ENCODE measurements at regions not wholly inside any gene's neighbourhood (a gene's known extent, or its start where the extent isn't known, plus 50 kb on each side); places are given as distances from the start of the nearest gene placed in this dataset.

- H3K36me3 Mint-ChIP-seq, result no peaks in the 10 kb centered on the region
- H3K4me1 ChIP-seq (ENCODE audit: control insufficient read depth in 1 of 2, extremely low read depth in 1 of 2, insufficient read depth in 2 of 2, low read length in 2 of 2), result no peaks in the 10 kb centered on the region
- H3K4me3 Mint-ChIP-seq, result no peak overlapping the region
- WGBS (ENCODE audit: insufficient coverage), result 100% methylated on average over 1 of the region's 2 CpGs
- DNase-seq (no peak), ATAC-seq (replicated peaks in 1 of 4) (no peak)
- H3K27me3 Mint-ChIP-seq, result peaks cover 3 to 14% of the 10 kb centered on the region in 2 donors
- no peaks in the 10 kb centered on the region for H3K9me3 ChIP-seq
- no peaks in the 10 kb centered on the region for H3K27me3 ChIP-seq (replicated peaks in 1 of 2; ENCODE audit: control insufficient read depth in 2 of 2, extremely low read depth in 1 of 2, insufficient read depth in 2 of 2, low read length in 1 of 2)
- H3K4me1 Mint-ChIP-seq, result no peaks in the 10 kb centered on the region
- POLR2A ChIA-PET, result interaction anchor here in 1 of 2 donors (0.5 kb wide), 1 partner anchor 9 kb away, joined by 3 read pairs; no protein-coding TSS in a partner anchor
- no peak overlapping the region for H3K27ac ChIP-seq (ENCODE audit: low read length)
- no peak overlapping the region for H3K4me3 ChIP-seq (ENCODE audit: control insufficient read depth in 1 of 2, extremely low read depth in 1 of 2, low read length in 1 of 2)
- no peaks in the 10 kb centered on the region for H3K9me3 Mint-ChIP-seq
- H3K36me3 ChIP-seq (ENCODE audit: control insufficient read depth in 2 of 2, extremely low read depth in 1 of 2, insufficient read depth in 1 of 2, low read length in 1 of 2), result no peaks in the 10 kb centered on the region
- CTCF ChIA-PET, result no interaction called here
- H3K27ac Mint-ChIP-seq, result no peak overlapping the region
Observed at GRCh38 chr9:79242489-79242888, 329.3 kb upstream of the TLE4 start.

GRCh38 chr9:79246170-79246569 is 325.6 kb upstream of the TLE4 start:
- H3K4me1 ChIP-seq (ENCODE audit: control insufficient read depth in 1 of 2, extremely low read depth in 1 of 2, insufficient read depth in 2 of 2, low read length in 2 of 2), result no peaks in the 10 kb centered on the region
- H3K4me3 Mint-ChIP-seq, result no peak overlapping the region
- no CpG with 5 or more reads among the region's 1 CpG for WGBS (ENCODE audit: insufficient coverage)
- ATAC-seq (replicated peaks in 1 of 4) (no peak), DNase-seq (no peak)
- no peaks in the 10 kb centered on the region for H3K9me3 ChIP-seq
- no peaks in the 10 kb centered on the region for H3K27me3 ChIP-seq (replicated peaks in 1 of 2; ENCODE audit: control insufficient read depth in 2 of 2, extremely low read depth in 1 of 2, insufficient read depth in 2 of 2, low read length in 1 of 2)
- POLR2A ChIA-PET, result no interaction called here
- H3K27ac Mint-ChIP-seq, result no peak overlapping the region
- no peaks in the 10 kb centered on the region for H3K9me3 Mint-ChIP-seq
- CTCF ChIA-PET, result no interaction called here
- no peaks in the 10 kb centered on the region for H3K4me1 Mint-ChIP-seq
- no peak overlapping the region for H3K27ac ChIP-seq (ENCODE audit: low read length)
- peaks cover 0 to 12% of the 10 kb centered on the region in 2 donors for H3K27me3 Mint-ChIP-seq
- no peaks in the 10 kb centered on the region for H3K36me3 ChIP-seq (ENCODE audit: control insufficient read depth in 2 of 2, extremely low read depth in 1 of 2, insufficient read depth in 1 of 2, low read length in 1 of 2)
- no peaks in the 10 kb centered on the region for H3K36me3 Mint-ChIP-seq
- H3K4me3 ChIP-seq (ENCODE audit: control insufficient read depth in 1 of 2, extremely low read depth in 1 of 2, low read length in 1 of 2), result no peak overlapping the region

GRCh38 chr9:79247021-79247420 is 324.7 kb upstream of the TLE4 start:
- no peaks in the 10 kb centered on the region for H3K4me1 ChIP-seq (ENCODE audit: control insufficient read depth in 1 of 2, extremely low read depth in 1 of 2, insufficient read depth in 2 of 2, low read length in 2 of 2)
- no peaks in the 10 kb centered on the region for H3K27me3 ChIP-seq (replicated peaks in 1 of 2; ENCODE audit: control insufficient read depth in 2 of 2, extremely low read depth in 1 of 2, insufficient read depth in 2 of 2, low read length in 1 of 2)
- no peaks in the 10 kb centered on the region for H3K9me3 ChIP-seq
- Mint-ChIP-seq H3K4me1 (no peaks in the 10 kb centered on the region), H3K27me3 (peaks cover 0 to 10% of the 10 kb centered on the region in 2 donors), H3K4me3 (no peak overlapping the region), H3K9me3 (no peaks in the 10 kb centered on the region), H3K27ac (no peak overlapping the region), H3K36me3 (no peaks in the 10 kb centered on the region)
- ChIA-PET POLR2A (no interaction called here), CTCF (no interaction called here)
- H3K36me3 ChIP-seq (ENCODE audit: control insufficient read depth in 2 of 2, extremely low read depth in 1 of 2, insufficient read depth in 1 of 2, low read length in 1 of 2), result no peaks in the 10 kb centered on the region
- no peak overlapping the region for H3K4me3 ChIP-seq (ENCODE audit: control insufficient read depth in 1 of 2, extremely low read depth in 1 of 2, low read length in 1 of 2)
- DNase-seq (no peak), ATAC-seq (replicated peaks in 1 of 4) (no peak)
- no peak overlapping the region for H3K27ac ChIP-seq (ENCODE audit: low read length)

GRCh38 chr9:79250806-79251205 is 321.0 kb upstream of the TLE4 start:
- no peak for ATAC-seq (replicated peaks in 1 of 4)

DNA sequence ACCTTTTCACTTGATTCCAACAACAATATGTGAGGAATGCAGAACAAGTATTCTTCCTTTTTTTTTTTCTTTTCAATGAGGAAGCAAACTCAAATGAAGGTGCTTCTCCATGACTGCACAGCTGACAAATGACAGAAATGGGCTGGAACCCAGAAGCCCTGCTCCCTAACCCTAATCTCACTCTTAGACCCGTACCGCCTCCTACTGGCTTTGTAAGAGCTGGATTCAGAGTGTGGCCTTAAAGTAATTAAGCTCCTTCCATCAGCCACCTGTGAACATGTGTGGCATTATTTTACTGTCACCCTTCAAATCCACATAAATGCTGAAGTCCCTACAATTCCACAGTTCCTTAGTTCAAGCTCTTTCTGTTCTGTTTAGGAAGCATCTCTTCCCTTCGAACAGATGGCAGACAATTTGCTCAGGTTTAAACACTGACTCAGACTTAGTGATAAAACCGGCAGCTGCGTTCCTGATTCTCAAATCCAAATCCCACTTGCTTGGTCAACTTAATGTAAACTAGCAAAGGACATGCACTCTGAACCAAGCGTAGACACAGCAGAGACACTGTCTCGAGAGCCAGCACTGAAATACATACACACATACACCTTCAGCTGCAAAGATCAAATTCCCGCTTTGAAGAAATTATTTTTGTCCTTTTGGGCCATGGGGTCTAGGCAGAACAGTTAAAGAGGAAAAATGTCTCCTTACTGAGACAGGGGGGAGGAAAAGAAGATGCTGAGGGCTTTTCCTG is 316.7 kb upstream of the TLE4 start:
- Histone ChIP-seq H3K4me1 (ENCODE audit: control insufficient read depth in 1 of 2, extremely low read depth in 1 of 2, insufficient read depth in 2 of 2, low read length in 2 of 2) (no peaks in the 10 kb centered on the region), H3K4me3 (ENCODE audit: control insufficient read depth in 1 of 2, extremely low read depth in 1 of 2, low read length in 1 of 2) (no peak overlapping the region), H3K9me3 (no peaks in the 10 kb centered on the region), H3K27me3 (replicated peaks in 1 of 2; ENCODE audit: control insufficient read depth in 2 of 2, extremely low read depth in 1 of 2, insufficient read depth in 2 of 2, low read length in 1 of 2) (peaks cover 3 to 15% of the 10 kb centered on the region in 2 experiments), H3K36me3 (ENCODE audit: control insufficient read depth in 2 of 2, extremely low read depth in 1 of 2, insufficient read depth in 1 of 2, low read length in 1 of 2) (no peaks in the 10 kb centered on the region), H3K27ac (ENCODE audit: low read length) (no peak overlapping the region)
- ChIA-PET CTCF (no interaction called here), POLR2A (no interaction called here)
- Mint-ChIP-seq H3K9me3 (peaks cover 0 to 1% (median 0%) of the 10 kb centered on the region in 3 donors), H3K4me1 (no peaks in the 10 kb centered on the region), H3K4me3 (no peak overlapping the region), H3K27ac (no peak overlapping the region), H3K36me3 (no peaks in the 10 kb centered on the region), H3K27me3 (peaks cover 3 to 9% of the 10 kb centered on the region in 2 donors)
- ATAC-seq (replicated peaks in 1 of 4), result no peak
- 84% methylated on average over 6 of the region's 8 CpGs for WGBS (ENCODE audit: insufficient coverage)
- no peak for DNase-seq

More at GRCh38 chr9:79250806-79251205, 321.0 kb upstream of the TLE4 start:
- no peak for DNase-seq
- Mint-ChIP-seq H3K36me3 (no peaks in the 10 kb centered on the region), H3K27me3 (peaks cover 0 to 10% of the 10 kb centered on the region in 2 donors), H3K27ac (no peak overlapping the region), H3K4me3 (no peak overlapping the region), H3K4me1 (no peaks in the 10 kb centered on the region), H3K9me3 (no peaks in the 10 kb centered on the region)
- ChIA-PET CTCF (no interaction called here), POLR2A (no interaction called here)
- Histone ChIP-seq H3K36me3 (ENCODE audit: control insufficient read depth in 2 of 2, extremely low read depth in 1 of 2, insufficient read depth in 1 of 2, low read length in 1 of 2) (no peaks in the 10 kb centered on the region), H3K9me3 (no peaks in the 10 kb centered on the region), H3K27me3 (replicated peaks in 1 of 2; ENCODE audit: control insufficient read depth in 2 of 2, extremely low read depth in 1 of 2, insufficient read depth in 2 of 2, low read length in 1 of 2) (no peaks in the 10 kb centered on the region), H3K4me1 (ENCODE audit: control insufficient read depth in 1 of 2, extremely low read depth in 1 of 2, insufficient read depth in 2 of 2, low read length in 2 of 2) (no peaks in the 10 kb centered on the region), H3K4me3 (ENCODE audit: control insufficient read depth in 1 of 2, extremely low read depth in 1 of 2, low read length in 1 of 2) (no peak overlapping the region), H3K27ac (ENCODE audit: low read length) (no peak overlapping the region)
- WGBS (ENCODE audit: insufficient coverage), result no CpG with 5 or more reads among the region's 1 CpG

DNA sequence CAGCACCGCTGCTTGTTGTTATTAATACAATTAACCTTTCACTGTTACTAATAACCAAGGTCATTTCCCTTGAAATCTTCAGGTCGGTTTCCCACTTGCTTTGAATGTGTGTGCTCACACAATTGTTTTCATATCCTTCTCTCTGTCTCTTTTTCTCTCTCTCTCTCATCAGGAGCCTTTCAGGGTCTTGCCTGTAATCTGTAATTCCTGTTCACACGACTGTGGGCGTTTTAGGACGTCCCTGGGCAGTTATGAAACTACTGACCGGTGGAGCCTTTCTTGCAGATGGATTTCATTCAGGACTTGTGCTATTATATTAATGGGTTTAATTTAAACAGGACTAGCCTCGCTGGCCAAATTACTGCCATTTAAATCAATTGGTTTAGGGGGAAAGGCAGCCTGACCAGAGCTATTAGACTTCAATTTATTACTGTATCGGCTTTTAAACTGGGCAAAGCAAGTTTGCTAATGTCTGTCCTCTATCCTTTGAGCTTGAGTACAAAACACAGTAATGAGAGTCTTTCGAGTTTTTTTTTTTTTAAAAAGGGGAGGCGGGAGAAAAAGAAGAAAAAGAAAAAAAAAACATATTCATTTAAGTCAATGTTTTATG is 316.0 kb upstream of the TLE4 start:
- H3K4me3 ChIP-seq (ENCODE audit: control insufficient read depth in 1 of 2, extremely low read depth in 1 of 2, low read length in 1 of 2), result no peak overlapping the region
- no peaks in the 10 kb centered on the region for H3K4me1 Mint-ChIP-seq
- CTCF ChIA-PET, result no interaction called here
- H3K27ac Mint-ChIP-seq, result no peak overlapping the region
- H3K9me3 ChIP-seq, result no peaks in the 10 kb centered on the region
- H3K27me3 ChIP-seq (replicated peaks in 1 of 2; ENCODE audit: control insufficient read depth in 2 of 2, extremely low read depth in 1 of 2, insufficient read depth in 2 of 2, low read length in 1 of 2), result peaks cover 3 to 18% of the 10 kb centered on the region in 2 experiments
- no peaks in the 10 kb centered on the region for H3K4me1 ChIP-seq (ENCODE audit: control insufficient read depth in 1 of 2, extremely low read depth in 1 of 2, insufficient read depth in 2 of 2, low read length in 2 of 2)
- DNase-seq (no peak), ATAC-seq (replicated peaks in 1 of 4) (no peak)
- H3K36me3 Mint-ChIP-seq, result no peaks in the 10 kb centered on the region
- peaks cover 6 to 9% of the 10 kb centered on the region in 2 donors for H3K27me3 Mint-ChIP-seq
- peaks cover 0 to 3% (median 0%) of the 10 kb centered on the region in 3 donors for H3K9me3 Mint-ChIP-seq
- WGBS (ENCODE audit: insufficient coverage), result 53% methylated on average over 2 of the region's 10 CpGs
- POLR2A ChIA-PET, result no interaction called here
- H3K36me3 ChIP-seq (ENCODE audit: control insufficient read depth in 2 of 2, extremely low read depth in 1 of 2, insufficient read depth in 1 of 2, low read length in 1 of 2), result no peaks in the 10 kb centered on the region
- H3K4me3 Mint-ChIP-seq, result no peak overlapping the region
- no peak overlapping the region for H3K27ac ChIP-seq (ENCODE audit: low read length)

Measured in T-cell (primary cell).